Mammary epithelial cell (primary cell): ENCODE measurements at regions not wholly inside any gene's neighbourhood (a gene's known extent, or its start where the extent isn't known, plus 50 kb on each side); places are given as distances from the start of the nearest gene placed in this dataset.

Experiments
- EZH2 ChIP-seq: IDR thresholded peaks from 2 replicates; pipeline ENCODE4 v1.6.1; 2012; ENCODE audit warnings: low read length, inconsistent platforms, borderline replicate concordance
- TF ChIP-seq, protein P1 (sequence below), 2 donors: IDR thresholded peaks in 1 of 2; conservative IDR thresholded peaks in 1 of 2; 2 replicates each; pipeline ENCODE4 v1.5.1; 2011 to 2012; ENCODE audit warnings: inconsistent platforms in 2 of 2, low read length in 2 of 2, mild to moderate bottlenecking in 2 of 2, control low read depth in 1 of 2, low read depth in 1 of 2; ENCODE audit not compliant: insufficient read depth in 1 of 2; ENCODE audit errors: extremely low read depth in 1 of 2

DNA sequence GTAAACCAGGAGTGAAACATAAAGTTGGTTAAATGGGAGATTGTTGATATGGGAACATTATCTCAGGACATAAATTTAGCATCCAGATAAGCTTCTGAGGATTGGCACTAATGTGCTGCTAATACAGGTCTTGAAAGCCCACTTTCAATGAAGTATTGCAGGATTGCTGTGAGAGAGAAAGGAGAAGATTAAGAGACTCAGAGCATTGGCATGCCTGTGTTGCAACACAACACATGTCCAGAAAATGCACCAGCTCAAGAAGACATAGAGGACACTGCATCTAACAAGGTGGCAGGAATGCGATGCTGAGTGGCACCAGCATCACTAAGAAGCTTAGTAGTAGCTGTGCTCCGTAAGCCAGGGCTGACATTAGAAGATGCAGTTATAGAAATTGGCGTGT is 728.9 kb downstream of the SUCLG1 start:
- TF ChIP-seq, protein P1, sequence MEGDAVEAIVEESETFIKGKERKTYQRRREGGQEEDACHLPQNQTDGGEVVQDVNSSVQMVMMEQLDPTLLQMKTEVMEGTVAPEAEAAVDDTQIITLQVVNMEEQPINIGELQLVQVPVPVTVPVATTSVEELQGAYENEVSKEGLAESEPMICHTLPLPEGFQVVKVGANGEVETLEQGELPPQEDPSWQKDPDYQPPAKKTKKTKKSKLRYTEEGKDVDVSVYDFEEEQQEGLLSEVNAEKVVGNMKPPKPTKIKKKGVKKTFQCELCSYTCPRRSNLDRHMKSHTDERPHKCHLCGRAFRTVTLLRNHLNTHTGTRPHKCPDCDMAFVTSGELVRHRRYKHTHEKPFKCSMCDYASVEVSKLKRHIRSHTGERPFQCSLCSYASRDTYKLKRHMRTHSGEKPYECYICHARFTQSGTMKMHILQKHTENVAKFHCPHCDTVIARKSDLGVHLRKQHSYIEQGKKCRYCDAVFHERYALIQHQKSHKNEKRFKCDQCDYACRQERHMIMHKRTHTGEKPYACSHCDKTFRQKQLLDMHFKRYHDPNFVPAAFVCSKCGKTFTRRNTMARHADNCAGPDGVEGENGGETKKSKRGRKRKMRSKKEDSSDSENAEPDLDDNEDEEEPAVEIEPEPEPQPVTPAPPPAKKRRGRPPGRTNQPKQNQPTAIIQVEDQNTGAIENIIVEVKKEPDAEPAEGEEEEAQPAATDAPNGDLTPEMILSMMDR (conservative IDR thresholded peaks at IDR 0.05 in 1 of 2, IDR thresholded peaks at IDR 0.05 in 1 of 2; ENCODE audit: extremely low read depth in 1 of 2, insufficient read depth in 1 of 2, low read depth in 1 of 2, low read length in 2 of 2) = no peak
- TF ChIP-seq EZH2 = no peak
